ENCODE measurements at regions not wholly inside any gene's neighbourhood (a gene's known extent, or its start where the extent isn't known, plus 50 kb on each side); places are given as distances from the start of the nearest gene placed in this dataset.

GRCh38 chr5:98200726-98201541, 572.5 kb upstream of the RGMB start:
- Histone ChIP-seq H3K4me1 (no peaks in the 10 kb centered on the region), H3K36me3 (no peaks in the 10 kb centered on the region), H3K27me3 (no peaks in the 10 kb centered on the region), H3K27ac (no peak overlapping the region), H3K9me3 (no peaks in the 10 kb centered on the region), H3K4me3 (no peak overlapping the region)
- intact Hi-C loops (cut with DNase I; ENCODE audit: low total_unique reads), result no loop called here
- peak in 1 of 2 donors; percentile 20 for DNase-seq (ENCODE audit: low spot score in 2 of 2)
- TF ChIP-seq POLR2AphosphoS5 (IDR thresholded peaks at IDR 0.05), result no peak
- no peak for TF ChIP-seq POLR2A (IDR thresholded peaks at IDR 0.05)
- no peak for TF ChIP-seq CTCF (IDR thresholded peaks at IDR 0.05)

- TF ChIP-seq CTCF (IDR thresholded peaks at IDR 0.05), result no peak
- Histone ChIP-seq H3K27me3 (no peaks in the 10 kb centered on the region), H3K4me3 (no peak overlapping the region), H3K9me3 (no peaks in the 10 kb centered on the region), H3K36me3 (no peaks in the 10 kb centered on the region), H3K27ac (no peak overlapping the region), H3K4me1 (no peaks in the 10 kb centered on the region)
- DNase-seq (ENCODE audit: low spot score in 2 of 2), result no peak
- intact Hi-C loops (cut with DNase I; ENCODE audit: low total_unique reads), result no loop called here
These were observed 568.7 kb upstream of the RGMB start for GRCh38 chr5:98204798-98205197.

- no peaks in the 10 kb centered on the region for H3K4me1 ChIP-seq
- no peaks in the 10 kb centered on the region for H3K36me3 ChIP-seq
- TF ChIP-seq POLR2A (IDR thresholded peaks at IDR 0.05), result no peak
- TF ChIP-seq POLR2AphosphoS5 (IDR thresholded peaks at IDR 0.05), result no peak
- no peak for TF ChIP-seq CTCF (IDR thresholded peaks at IDR 0.05)
- intact Hi-C loops (cut with DNase I; ENCODE audit: low total_unique reads), result no loop called here
- DNase-seq (ENCODE audit: low spot score in 2 of 2), result no peak
- no peak overlapping the region for H3K27ac ChIP-seq
- H3K9me3 ChIP-seq, result no peaks in the 10 kb centered on the region
- H3K27me3 ChIP-seq, result no peaks in the 10 kb centered on the region
- H3K4me3 ChIP-seq, result no peak overlapping the region
These were observed 567.6 kb upstream of the RGMB start for GRCh38 chr5:98205691-98206461.

GRCh38 chr5:98206566-98206965, 566.9 kb upstream of the RGMB start:
- TF ChIP-seq POLR2AphosphoS5 (IDR thresholded peaks at IDR 0.05), result no peak
- TF ChIP-seq CTCF (IDR thresholded peaks at IDR 0.05), result no peak
- no peak for TF ChIP-seq POLR2A (IDR thresholded peaks at IDR 0.05)
- Histone ChIP-seq H3K27me3 (no peaks in the 10 kb centered on the region), H3K4me1 (no peaks in the 10 kb centered on the region), H3K4me3 (no peak overlapping the region), H3K9me3 (no peaks in the 10 kb centered on the region), H3K36me3 (no peaks in the 10 kb centered on the region), H3K27ac (no peak overlapping the region)
- intact Hi-C loops (cut with DNase I; ENCODE audit: low total_unique reads), result no loop called here
- no peak for DNase-seq (ENCODE audit: low spot score in 2 of 2)

GRCh38 chr5:98209418-98209817, 564.0 kb upstream of the RGMB start:
- no peak for DNase-seq (ENCODE audit: low spot score in 2 of 2)
- TF ChIP-seq CTCF (IDR thresholded peaks at IDR 0.05), result no peak
- TF ChIP-seq POLR2A (IDR thresholded peaks at IDR 0.05), result no peak
- TF ChIP-seq POLR2AphosphoS5 (IDR thresholded peaks at IDR 0.05), result no peak
- intact Hi-C loops (cut with DNase I; ENCODE audit: low total_unique reads), result no loop called here

More at GRCh38 chr5:98209418-98209817, 564.0 kb upstream of the RGMB start:
- Histone ChIP-seq H3K9me3 (no peaks in the 10 kb centered on the region), H3K27me3 (no peaks in the 10 kb centered on the region), H3K27ac (no peak overlapping the region), H3K4me3 (no peak overlapping the region), H3K4me1 (no peaks in the 10 kb centered on the region), H3K36me3 (no peaks in the 10 kb centered on the region)
